Stimulated activated naive B cell treated with anti-CD40 and anti-IgM and Interleukin-4, amounts not matched to agents 10 μg/mL and 1 μg/mL and 100 μg/mL, for 72 hours (primary cell): ENCODE measurements at regions not wholly inside any gene's neighbourhood (a gene's known extent, or its start where the extent isn't known, plus 50 kb on each side); places are given as distances from the start of the nearest gene placed in this dataset.

Source experiments
- ATAC-seq, 2 donors: fragments of 150-1000 bp; cut with Tn5 transposase; replicated peaks; 2 replicates each; pipeline ENCODE4 v1.10.0; 2021; ENCODE audit warnings: moderate library complexity in 1 of 2
- DNase-seq: peaks from one replicate; pipeline ENCODE4 v3.0.0; 2021
- H3K27ac Mint-ChIP-seq: one replicate; pipeline ENCODE4 v1.8.0; 2022; ENCODE audit warnings: mild to moderate bottlenecking, mixed read lengths
- H3K27me3 Mint-ChIP-seq, 2 donors: one replicate each; pipeline ENCODE4 v1.8.0; 2022; ENCODE audit warnings: mixed read lengths in 2 of 2
- H3K36me3 Mint-ChIP-seq, 2 donors: one replicate each; pipeline ENCODE4 v1.8.0; 2022; ENCODE audit warnings: mixed read lengths in 2 of 2, mild to moderate bottlenecking in 1 of 2
- H3K4me1 Mint-ChIP-seq, 2 donors: one replicate each; pipeline ENCODE4 v1.8.0; 2022; ENCODE audit warnings: mixed read lengths in 2 of 2, mild to moderate bottlenecking in 1 of 2
- H3K4me3 Mint-ChIP-seq, 2 donors: one replicate each; pipeline ENCODE4 v1.8.0; 2022; ENCODE audit warnings: mild to moderate bottlenecking in 2 of 2, mixed read lengths in 2 of 2, moderate library complexity in 1 of 2
- H3K9me3 Mint-ChIP-seq, 2 donors: one replicate each; pipeline ENCODE4 v1.8.0; 2022; ENCODE audit warnings: mixed read lengths in 2 of 2, mild to moderate bottlenecking in 1 of 2

DNA sequence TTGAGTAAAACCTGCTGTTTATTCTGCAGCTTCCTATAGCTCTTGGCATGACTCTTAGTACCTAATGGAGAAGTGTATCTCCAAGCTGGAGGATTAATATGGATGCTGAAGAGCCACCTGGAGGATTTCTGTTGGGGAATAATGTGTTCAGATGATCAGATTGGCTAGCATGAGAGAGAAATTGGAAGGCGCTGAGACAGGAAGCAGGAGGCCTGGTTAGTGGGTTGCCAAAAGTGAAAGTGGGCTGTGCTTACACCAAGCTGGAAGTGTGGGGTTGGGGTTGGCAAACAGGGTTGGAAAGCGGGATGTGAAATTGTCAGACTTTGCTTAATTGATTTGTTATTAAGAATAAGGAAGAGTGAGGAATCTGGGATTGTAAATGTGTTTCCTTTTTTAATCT is 111.8 kb upstream of the PLPP4 start:
- ATAC-seq (no peak), DNase-seq (no peak)
- Mint-ChIP-seq H3K36me3 (no peaks in the 10 kb centered on the region), H3K27ac (no peak overlapping the region), H3K4me3 (no peak overlapping the region), H3K27me3 (peaks cover 12 to 23% of the 10 kb centered on the region in 2 donors), H3K4me1 (no peaks in the 10 kb centered on the region), H3K9me3 (no peaks in the 10 kb centered on the region)

DNA sequence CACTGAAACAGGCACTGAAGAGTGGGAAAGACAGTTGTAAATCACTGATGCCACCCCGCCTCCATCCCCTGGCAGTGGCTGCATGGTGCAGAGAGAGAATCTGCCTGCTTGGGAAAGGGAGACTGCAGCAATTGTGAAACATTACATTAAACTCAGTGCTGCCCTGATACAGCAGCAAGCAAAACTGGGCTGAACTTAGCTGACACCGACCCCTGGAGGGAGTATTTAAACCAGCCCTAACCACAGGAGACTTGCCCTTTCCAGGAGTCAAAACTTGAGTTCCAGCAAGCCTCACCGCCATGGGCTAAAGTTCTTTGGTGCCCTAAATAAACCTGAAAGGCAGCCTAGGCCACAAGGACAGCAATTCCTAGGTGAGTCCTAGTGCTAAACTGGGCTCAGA is 109.4 kb upstream of the PLPP4 start:
- H3K4me3 Mint-ChIP-seq = no peak overlapping the region
- DNase-seq = no peak
- H3K27me3 Mint-ChIP-seq = peaks cover 6 to 23% of the 10 kb centered on the region in 2 donors
- no peaks in the 10 kb centered on the region for H3K4me1 Mint-ChIP-seq
- H3K9me3 Mint-ChIP-seq = no peaks in the 10 kb centered on the region
- H3K27ac Mint-ChIP-seq = no peak overlapping the region
- no peaks in the 10 kb centered on the region for H3K36me3 Mint-ChIP-seq
- no peak for ATAC-seq

DNA sequence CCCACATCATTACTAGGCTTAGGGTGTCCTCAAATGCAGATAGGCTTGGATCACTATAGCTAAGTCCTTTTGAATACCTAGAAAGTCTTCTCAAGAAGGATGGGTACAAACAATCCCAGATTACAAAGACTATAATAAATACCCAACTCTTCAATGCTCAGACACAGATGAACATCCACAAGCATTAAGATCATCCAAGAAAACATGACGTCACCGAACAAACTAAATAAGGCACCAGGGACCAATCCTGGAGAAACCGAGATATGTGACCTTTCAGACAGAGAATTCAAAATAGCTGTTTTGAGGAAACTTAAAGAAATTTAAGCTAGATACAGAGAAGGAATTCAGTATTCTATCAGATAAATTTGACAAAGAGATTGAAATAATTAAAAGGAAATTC is 108.0 kb upstream of the PLPP4 start:
- no peaks in the 10 kb centered on the region for H3K4me1 Mint-ChIP-seq
- no peak overlapping the region for H3K4me3 Mint-ChIP-seq
- DNase-seq = no peak
- peaks cover 6 to 16% of the 10 kb centered on the region in 2 donors for H3K27me3 Mint-ChIP-seq
- H3K36me3 Mint-ChIP-seq = no peaks in the 10 kb centered on the region
- no peak for ATAC-seq
- no peak overlapping the region for H3K27ac Mint-ChIP-seq
- no peaks in the 10 kb centered on the region for H3K9me3 Mint-ChIP-seq

DNA sequence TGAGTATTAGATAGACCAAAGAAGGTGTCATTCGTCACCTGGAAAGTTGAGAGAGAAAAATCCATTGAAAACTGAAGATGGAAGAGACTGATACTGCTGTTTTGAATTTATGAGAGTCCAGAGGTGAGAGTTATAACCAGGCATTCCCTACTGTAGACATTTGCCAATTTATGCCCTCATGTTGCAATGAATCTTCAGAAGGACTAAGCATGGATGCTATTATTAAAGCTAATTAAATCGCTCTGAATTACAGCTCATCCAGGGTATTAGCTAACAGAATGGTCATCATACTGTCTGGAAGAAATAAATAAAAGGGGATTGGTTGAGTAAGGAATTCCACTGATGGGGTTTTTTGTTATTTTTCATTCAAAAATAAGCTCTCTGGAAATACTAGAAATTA is 101.6 kb upstream of the PLPP4 start:
- no peak for DNase-seq
- Mint-ChIP-seq H3K4me1 (no peaks in the 10 kb centered on the region), H3K9me3 (peaks cover 7% of the 10 kb centered on the region in 2 donors), H3K36me3 (no peaks in the 10 kb centered on the region), H3K4me3 (no peak overlapping the region), H3K27me3 (peaks cover 0 to 6% of the 10 kb centered on the region in 2 donors), H3K27ac (no peak overlapping the region)
- no peak for ATAC-seq

DNA sequence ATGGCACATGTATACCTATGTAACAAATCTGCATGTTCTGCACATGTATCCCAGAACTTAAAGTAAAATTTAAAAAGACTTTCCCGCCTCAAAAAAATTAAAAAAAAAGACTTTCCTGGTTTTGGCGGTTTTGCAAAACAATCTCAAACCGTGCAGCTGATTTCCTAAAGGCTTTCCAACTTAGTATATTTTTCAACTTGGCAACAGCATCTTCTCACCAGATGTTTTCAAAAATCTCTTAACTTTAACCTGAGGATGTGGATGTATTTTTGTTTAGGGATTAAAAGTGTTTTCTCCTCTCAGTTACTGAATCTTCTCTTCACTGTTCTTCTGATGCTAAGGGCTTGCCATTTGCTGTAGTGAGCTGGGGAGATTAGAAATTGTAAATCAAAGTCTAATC is 96.5 kb upstream of the PLPP4 start:
- no peaks in the 10 kb centered on the region for H3K4me1 Mint-ChIP-seq
- H3K27me3 Mint-ChIP-seq = peaks cover 0 to 14% of the 10 kb centered on the region in 2 donors
- no peak overlapping the region for H3K4me3 Mint-ChIP-seq
- no peaks in the 10 kb centered on the region for H3K36me3 Mint-ChIP-seq
- ATAC-seq (no peak), DNase-seq (no peak)
- H3K27ac Mint-ChIP-seq = no peak overlapping the region
- peaks cover 7 to 9% of the 10 kb centered on the region in 2 donors for H3K9me3 Mint-ChIP-seq

DNA sequence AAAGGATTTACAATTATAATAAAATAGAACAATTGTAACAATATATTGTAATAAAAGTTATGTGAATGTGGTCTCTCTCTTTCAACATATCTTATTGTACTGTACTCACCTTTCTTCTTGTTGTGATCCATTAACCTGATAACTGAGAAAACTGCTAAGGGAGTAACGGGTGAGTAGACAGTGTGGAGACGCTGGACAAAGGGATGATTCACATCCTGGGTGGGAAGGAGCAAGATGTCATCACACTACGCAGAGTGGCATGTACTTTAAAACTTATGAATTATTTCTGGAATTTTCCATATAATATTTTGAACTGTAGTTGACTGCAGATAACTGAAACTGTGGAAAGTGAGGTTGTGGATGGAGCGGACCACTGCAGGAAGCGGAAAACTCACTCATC is 91.2 kb upstream of the PLPP4 start:
- ATAC-seq (no peak), DNase-seq (no peak)
- Mint-ChIP-seq H3K4me1 (no peaks in the 10 kb centered on the region), H3K27ac (no peak overlapping the region), H3K4me3 (no peak overlapping the region), H3K27me3 (peaks cover 0 to 6% of the 10 kb centered on the region in 2 donors), H3K36me3 (no peaks in the 10 kb centered on the region), H3K9me3 (no peaks in the 10 kb centered on the region)

DNA sequence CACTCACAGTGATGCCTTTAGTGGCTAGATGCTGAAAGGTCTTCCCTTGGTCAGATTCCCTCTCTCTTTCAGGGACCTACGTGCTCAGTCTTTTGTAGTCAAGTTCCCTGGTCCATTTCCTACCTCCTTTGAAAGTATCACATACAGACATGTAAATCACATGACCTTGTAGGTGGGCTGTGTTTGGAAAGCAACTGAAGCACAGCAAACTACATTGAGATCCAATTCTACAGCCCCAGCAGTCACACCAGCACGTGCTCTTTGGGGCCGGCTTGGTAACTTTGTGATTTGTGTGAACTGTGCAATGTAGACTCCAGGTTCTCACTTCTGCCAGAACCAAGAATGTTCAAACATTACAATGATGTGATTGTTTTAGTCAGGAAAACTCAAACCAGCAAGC is 89.7 kb upstream of the PLPP4 start:
- Mint-ChIP-seq H3K9me3 (no peaks in the 10 kb centered on the region), H3K4me3 (no peak overlapping the region), H3K27me3 (no peaks in the 10 kb centered on the region), H3K4me1 (no peaks in the 10 kb centered on the region), H3K36me3 (no peaks in the 10 kb centered on the region), H3K27ac (no peak overlapping the region)
- ATAC-seq = no peak
- no peak for DNase-seq

DNA sequence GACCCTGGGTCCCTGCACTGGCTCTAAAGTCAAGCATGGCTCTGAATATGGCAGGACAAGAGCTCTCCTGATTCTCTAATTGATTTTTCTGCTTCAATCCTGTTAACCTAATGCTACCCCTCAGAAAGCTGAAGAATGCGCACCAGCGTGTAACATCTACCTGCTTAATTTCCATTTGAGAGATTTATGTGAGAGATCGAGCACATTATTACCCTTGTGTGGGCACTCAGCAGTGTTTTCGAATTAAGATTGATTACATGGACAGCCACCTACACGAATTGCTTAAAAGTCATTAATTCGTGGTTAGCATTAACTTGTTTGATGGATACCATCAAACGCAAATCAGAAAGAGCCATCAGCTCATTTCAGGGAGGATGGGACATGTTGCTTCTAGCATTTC is 88.7 kb upstream of the PLPP4 start:
- no peaks in the 10 kb centered on the region for H3K4me1 Mint-ChIP-seq
- H3K36me3 Mint-ChIP-seq = no peaks in the 10 kb centered on the region
- no peaks in the 10 kb centered on the region for H3K9me3 Mint-ChIP-seq
- H3K27me3 Mint-ChIP-seq = peaks cover 0 to 6% of the 10 kb centered on the region in 2 donors
- DNase-seq (no peak), ATAC-seq (no peak)
- no peak overlapping the region for H3K4me3 Mint-ChIP-seq
- no peak overlapping the region for H3K27ac Mint-ChIP-seq

DNA sequence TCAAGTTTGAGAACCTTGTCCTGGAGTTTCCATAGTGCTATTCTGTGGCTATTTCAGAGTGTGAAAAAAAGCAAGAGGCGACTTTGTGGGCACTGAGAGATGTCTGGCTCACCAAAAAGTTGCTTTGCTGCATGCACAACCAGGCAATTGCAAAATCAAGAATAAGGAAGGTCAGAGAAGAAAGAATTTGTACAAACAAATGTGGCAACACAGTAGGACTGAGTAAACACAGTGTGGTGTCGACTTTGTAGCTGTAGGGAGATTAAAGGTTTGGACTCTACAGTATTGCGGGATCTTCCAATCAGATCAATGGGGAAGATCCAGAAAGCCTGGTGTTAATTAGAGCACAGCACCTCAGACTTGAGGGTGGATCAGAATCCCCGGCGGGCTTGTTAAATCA is 88.1 kb upstream of the PLPP4 start:
- Mint-ChIP-seq H3K9me3 (no peaks in the 10 kb centered on the region), H3K27me3 (peaks cover 0 to 6% of the 10 kb centered on the region in 2 donors), H3K36me3 (no peaks in the 10 kb centered on the region), H3K27ac (no peak overlapping the region), H3K4me3 (no peak overlapping the region), H3K4me1 (no peaks in the 10 kb centered on the region)
- DNase-seq = no peak
- no peak for ATAC-seq

DNA sequence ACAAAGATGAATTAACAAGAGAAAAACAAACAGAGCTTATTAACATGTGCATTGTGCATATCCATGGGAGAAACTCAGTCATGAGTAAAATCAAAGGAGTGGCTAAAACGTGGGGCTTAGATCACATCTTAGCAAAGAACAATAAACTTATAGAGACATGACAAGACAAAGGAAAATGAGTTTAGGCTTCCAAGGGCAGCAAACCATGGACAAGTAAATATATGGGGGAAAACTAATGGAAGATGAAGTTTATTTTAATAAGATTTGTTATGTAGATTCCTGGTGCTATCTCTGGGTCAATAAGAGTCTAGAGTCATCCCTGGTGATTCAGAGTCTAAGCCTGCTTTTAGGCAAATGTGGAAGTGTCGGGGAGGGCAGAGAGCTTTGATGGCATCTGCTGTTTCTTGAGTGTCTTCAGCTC is 87.2 kb upstream of the PLPP4 start:
- Mint-ChIP-seq H3K9me3 (peaks cover 1 to 4% of the 10 kb centered on the region in 2 donors), H3K4me1 (no peaks in the 10 kb centered on the region)
- no peak for DNase-seq

DNA sequence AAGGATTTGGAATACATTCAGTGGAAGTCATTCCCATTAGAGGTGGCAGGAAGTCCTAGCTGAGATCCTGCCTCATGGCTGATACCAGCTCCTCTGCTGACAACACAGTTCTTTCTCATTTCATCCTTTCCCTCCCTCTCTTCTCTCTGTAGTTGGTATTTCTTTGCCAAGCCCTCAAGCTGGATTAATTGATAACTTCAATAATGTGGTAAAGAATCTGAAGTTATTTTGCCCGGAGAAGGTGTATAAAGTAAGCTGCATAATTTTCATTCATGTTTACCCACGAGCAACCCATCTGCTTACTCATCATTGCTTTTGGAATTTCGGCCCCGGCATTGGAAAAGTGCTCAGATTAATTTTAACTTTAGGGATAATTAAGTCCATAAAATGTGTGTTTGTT is 85.2 kb upstream of the PLPP4 start:
- H3K36me3 Mint-ChIP-seq = no peaks in the 10 kb centered on the region
- H3K4me3 Mint-ChIP-seq = no peak overlapping the region
- H3K9me3 Mint-ChIP-seq = peaks cover 1 to 4% of the 10 kb centered on the region in 2 donors
- no peak overlapping the region for H3K27ac Mint-ChIP-seq
- peaks cover 0 to 6% of the 10 kb centered on the region in 2 donors for H3K27me3 Mint-ChIP-seq
- ATAC-seq (no peak), DNase-seq (no peak)
- H3K4me1 Mint-ChIP-seq = no peaks in the 10 kb centered on the region

More for the DNA sequence above, 87.2 kb upstream of the PLPP4 start:
- Mint-ChIP-seq H3K36me3 (no peaks in the 10 kb centered on the region), H3K27ac (no peak overlapping the region), H3K27me3 (peaks cover 0 to 6% of the 10 kb centered on the region in 2 donors), H3K4me3 (no peak overlapping the region)
- ATAC-seq = no peak

DNA sequence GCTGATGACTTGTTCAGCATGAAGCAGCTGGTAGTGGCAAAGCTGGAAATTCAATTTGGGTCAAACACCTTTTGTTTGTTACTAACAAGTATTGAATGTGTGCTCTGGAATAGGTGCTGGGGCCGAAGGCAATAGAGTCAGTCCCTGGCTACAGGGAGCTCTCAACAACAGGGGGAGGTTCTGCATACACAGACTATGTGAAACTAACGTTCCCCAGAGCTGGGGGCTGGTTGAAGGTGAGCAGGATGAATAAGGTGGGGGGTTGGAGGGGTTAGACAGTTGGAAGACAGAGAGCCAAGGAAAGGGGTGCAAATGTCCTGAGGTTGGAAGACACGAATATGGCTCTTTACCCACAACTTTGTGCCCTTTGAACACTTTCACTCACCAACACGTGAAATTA is 84.1 kb upstream of the PLPP4 start:
- H3K4me1 Mint-ChIP-seq = no peaks in the 10 kb centered on the region

DNA sequence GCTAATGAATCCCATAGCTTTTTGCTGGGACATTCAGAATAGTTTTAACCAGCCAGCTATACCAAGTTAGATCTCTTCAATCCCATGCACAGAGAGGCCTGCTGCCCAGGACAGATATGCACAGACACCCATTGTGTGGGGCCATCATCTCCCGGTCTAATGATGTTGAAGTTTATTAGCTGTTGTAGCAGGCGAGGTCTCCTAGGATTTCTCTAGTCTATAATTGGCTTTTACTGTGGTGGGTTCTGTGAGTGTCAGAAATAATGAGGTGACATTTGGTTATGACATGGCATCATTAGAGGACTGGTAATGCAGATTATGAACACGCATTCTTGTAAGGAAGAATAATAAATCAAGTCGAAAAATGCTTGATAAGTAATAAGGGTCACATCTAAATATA is 81.4 kb upstream of the PLPP4 start:
- Mint-ChIP-seq H3K27ac (no peak overlapping the region), H3K36me3 (no peaks in the 10 kb centered on the region), H3K4me1 (no peaks in the 10 kb centered on the region), H3K4me3 (no peak overlapping the region), H3K27me3 (peaks cover 4 to 6% of the 10 kb centered on the region in 2 donors), H3K9me3 (peaks cover 4 to 6% of the 10 kb centered on the region in 2 donors)
- ATAC-seq = no peak
- no peak for DNase-seq

More for the DNA sequence above, 84.1 kb upstream of the PLPP4 start:
- peaks cover 1 to 4% of the 10 kb centered on the region in 2 donors for H3K9me3 Mint-ChIP-seq
- H3K36me3 Mint-ChIP-seq = no peaks in the 10 kb centered on the region
- no peak for ATAC-seq
- peaks cover 0 to 6% of the 10 kb centered on the region in 2 donors for H3K27me3 Mint-ChIP-seq
- no peak for DNase-seq
- H3K27ac Mint-ChIP-seq = no peak overlapping the region
- no peak overlapping the region for H3K4me3 Mint-ChIP-seq

DNA sequence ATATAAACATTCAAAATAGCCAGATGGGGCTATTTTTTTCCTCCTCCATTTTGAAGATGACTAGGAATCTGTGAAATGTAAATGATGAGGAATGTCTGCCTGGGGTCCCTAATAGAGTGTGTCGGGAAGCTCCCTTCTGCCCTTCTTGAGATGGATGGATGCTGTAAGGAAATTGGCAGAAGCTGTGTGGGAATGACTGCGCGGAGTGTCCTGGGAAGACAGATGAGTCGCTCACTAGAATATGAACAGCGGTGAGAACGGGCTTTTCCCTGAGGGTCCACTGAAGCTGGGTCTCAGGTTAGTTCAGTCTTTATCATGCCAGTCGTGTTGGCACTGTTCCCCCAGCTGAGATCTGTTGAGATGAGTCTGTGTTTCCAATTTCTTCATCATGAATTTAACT is 75.1 kb upstream of the PLPP4 start:
- no peaks in the 10 kb centered on the region for H3K4me1 Mint-ChIP-seq
- H3K27ac Mint-ChIP-seq = no peak overlapping the region
- H3K36me3 Mint-ChIP-seq = no peaks in the 10 kb centered on the region
- H3K4me3 Mint-ChIP-seq = no peak overlapping the region
- no peak for ATAC-seq
- H3K27me3 Mint-ChIP-seq = peaks cover 0 to 4% of the 10 kb centered on the region in 2 donors
- H3K9me3 Mint-ChIP-seq = peaks cover 0 to 4% of the 10 kb centered on the region in 2 donors
- no peak for DNase-seq

DNA sequence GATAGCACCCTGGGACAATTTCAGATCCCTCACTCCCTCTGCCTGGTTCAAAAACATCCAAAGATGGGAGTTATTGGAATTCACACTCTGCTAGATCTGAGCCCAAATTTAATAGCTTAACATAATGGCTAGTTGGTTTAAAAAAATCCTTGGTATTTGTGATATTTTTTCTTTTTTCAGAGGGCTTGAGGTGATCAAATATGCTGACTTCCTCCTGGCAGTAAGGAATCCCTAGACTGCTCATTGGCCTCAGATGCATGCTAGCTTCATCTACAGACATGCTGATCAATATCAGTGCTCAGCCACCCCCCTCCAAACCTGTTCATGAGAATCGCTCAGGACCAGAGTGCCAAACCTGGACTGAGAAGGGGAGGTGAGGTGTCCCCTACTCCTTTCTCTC is 74.7 kb upstream of the PLPP4 start:
- Mint-ChIP-seq H3K27me3 (peaks cover 0 to 4% of the 10 kb centered on the region in 2 donors), H3K36me3 (no peaks in the 10 kb centered on the region), H3K4me1 (no peaks in the 10 kb centered on the region), H3K4me3 (no peak overlapping the region), H3K9me3 (peaks cover 0 to 4% of the 10 kb centered on the region in 2 donors), H3K27ac (no peak overlapping the region)
- ATAC-seq = no peak
- DNase-seq = no peak

DNA sequence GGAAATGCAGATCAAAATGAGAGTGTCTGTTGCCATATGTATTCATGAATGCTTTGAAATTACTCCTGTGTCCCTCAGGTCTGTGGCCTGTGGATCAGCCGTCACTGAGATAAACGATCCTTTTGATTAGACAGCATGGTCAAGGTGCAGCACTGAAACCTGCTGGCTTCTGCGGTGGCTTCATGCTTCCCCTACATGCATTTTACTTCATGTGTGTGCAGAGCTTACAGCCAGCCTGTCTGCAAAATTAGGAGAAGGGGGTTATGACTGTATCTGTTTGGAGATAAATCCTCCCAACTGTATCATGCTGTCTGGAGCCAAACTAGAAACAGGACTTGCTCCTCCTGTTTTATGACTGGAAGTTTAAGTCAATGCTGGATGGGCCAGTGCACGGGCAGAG is 71.0 kb upstream of the PLPP4 start:
- ATAC-seq (no peak), DNase-seq (no peak)
- H3K27ac Mint-ChIP-seq = no peak overlapping the region
- H3K36me3 Mint-ChIP-seq = no peaks in the 10 kb centered on the region
- no peak overlapping the region for H3K4me3 Mint-ChIP-seq
- H3K4me1 Mint-ChIP-seq = no peaks in the 10 kb centered on the region
- H3K27me3 Mint-ChIP-seq = no peaks in the 10 kb centered on the region
- H3K9me3 Mint-ChIP-seq = no peaks in the 10 kb centered on the region
